HG03460 (cell line): ENCODE measurements at regions not wholly inside any gene's neighbourhood (a gene's known extent, or its start where the extent isn't known, plus 50 kb on each side); places are given as distances from the start of the nearest gene placed in this dataset.
"Not testable (repeated sequence)": the region's sequence is repeated elsewhere in the genome, so short reads cannot be mapped to it uniquely, and the experiment has no call there.

Experiments used
- ATAC-seq: cut with Tn5 transposase; IDR thresholded peaks from one replicate; pipeline ENCODE4 v1.9.1; 2021; ENCODE audit not compliant: unreplicated experiment

DNA sequence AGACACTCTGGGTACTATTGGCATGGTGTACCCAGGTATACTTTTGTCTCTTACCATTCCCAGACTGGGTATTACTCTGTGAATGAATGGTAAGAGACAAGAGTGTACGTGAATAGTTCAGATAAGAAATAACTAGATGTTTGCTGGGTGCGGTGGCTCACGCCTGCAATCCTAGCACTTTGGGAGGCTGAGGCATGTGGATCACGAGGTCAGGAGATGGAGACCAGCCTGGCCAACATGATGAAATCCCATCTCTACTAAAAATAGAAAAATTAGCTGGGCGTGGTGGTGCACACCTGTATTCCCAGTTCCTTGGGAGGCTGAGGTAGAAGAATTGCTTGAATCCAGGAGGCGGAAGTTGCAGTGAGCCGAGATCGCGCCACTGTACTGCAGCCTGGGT, 75.8 kb upstream of the VKORC1L1 start:
- ATAC-seq: not testable (repeated sequence)

DNA sequence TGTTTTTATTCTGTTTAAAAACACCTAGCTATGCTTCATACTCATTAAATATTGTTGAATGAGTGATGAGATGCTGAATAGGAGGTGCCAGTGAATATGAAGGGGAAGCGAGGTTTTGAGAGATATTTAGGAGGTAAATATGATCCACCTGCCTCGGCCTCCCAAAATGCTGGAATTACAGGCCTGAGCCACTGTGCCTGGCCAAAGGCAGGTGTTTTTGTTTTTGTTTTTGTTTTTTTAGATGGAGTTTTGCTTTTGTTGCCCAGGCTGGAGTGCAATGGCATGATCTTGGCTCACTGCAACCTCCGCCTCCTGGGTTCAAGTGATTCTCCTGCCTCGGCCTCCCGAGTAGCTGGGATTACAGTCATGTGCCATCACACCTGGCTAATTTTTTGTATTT, 75.3 kb upstream of the VKORC1L1 start:
- not testable (repeated sequence) for ATAC-seq

DNA sequence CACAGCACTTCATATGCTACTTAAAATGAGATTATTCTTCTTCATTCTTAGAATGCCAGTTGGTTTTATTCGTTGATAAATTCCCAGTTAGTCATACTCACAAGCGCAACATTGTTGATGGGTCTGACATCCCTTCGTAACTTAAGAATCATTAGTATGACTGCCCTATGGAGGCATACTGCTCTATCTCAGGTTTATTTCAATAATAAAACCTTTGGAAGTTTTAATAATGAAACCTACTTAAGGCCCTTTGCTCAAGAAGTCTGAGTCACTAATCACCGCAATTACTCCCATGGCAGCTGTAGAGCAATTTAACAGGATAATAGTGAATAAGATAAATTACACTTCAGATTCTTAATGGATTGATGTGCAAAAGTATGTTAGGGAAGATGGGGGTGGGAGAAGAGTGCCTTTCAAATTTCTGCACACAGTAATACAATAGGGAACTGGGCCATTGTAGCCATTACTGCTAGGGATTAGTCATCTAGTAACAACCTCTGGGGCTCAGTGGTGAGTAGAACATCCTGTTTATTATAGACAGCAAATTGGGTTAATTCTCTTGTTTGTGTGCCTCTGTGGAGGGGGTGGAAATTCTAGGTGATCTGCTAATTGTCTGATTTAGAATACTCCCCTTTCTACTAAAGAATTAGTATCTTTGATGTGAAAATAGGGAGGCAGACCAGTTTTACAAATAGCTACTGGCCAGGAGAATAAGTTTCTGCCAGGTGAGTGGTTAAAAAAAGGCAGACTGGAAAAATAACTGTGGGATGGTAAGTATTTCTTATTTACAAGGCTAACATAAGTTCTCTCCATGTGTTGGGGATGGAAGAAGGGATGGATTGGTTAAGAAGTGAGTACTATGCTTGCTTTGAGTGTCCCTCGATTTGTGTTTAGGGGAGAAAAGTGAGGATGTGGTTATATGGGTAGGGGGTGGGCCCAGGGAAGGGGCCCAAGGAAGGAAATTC, 74.5 kb upstream of the VKORC1L1 start:
- ATAC-seq: peak; percentile 97

DNA sequence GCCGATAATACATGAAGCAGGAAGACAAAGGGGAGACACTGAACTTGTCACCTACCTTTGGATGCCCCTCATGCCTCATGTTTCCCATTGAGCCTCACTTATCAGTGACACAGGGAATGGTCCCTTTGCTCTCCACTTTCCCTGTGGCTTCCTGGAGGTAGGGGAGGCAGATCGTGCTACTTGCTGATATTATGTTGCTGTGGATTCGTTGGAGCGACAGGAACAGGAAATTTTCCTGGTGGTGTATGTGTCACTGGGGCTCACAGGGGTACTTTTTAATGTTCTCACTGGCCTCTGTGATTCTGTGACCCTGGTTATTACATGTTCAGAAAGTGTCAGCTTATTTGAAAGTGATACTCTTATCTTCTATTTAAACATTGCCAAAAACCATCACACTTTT, 72.7 kb upstream of the VKORC1L1 start:
- not testable (repeated sequence) for ATAC-seq

DNA sequence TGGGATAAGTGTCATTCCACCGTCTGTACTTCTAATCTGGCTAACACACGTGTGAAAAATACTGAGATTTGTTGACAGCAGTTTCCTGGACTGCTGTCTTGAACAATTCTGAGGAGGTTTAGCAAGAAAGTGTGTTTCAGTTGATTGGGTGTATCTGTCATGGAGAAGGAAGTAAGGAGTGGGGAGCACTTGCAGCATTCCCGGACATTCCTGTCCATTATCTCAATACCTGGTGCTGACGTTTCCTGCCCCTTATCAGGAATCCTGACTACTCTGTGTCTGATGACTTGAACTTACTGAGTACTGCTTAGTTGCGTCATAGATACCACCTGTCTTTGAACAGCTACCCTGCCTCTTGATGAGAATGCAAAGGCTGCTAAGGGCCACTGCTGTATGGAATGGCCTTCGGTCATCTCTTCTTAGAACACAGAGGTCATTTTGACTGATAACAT, 72.0 kb upstream of the VKORC1L1 start:
- ATAC-seq: no peak

DNA sequence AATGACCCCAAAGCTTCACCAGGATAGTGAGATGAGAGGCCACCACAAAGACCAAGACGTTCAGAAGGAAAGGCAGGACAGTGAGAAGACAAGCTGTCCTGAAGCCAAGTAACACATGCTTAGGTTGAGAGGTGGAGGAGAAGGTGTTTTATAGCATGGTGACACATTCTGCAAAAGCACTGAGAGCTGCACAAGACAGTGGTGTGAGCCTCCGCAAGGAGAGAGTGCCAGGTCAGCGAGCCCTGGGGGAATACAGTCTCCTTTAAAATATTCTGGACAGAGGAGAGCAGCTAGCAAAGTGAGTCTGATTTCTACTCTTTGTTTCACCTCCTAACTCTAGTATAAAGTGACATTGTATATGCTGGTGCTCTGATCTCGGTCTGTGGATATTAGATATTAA, 68.0 kb upstream of the VKORC1L1 start:
- ATAC-seq: no peak

DNA sequence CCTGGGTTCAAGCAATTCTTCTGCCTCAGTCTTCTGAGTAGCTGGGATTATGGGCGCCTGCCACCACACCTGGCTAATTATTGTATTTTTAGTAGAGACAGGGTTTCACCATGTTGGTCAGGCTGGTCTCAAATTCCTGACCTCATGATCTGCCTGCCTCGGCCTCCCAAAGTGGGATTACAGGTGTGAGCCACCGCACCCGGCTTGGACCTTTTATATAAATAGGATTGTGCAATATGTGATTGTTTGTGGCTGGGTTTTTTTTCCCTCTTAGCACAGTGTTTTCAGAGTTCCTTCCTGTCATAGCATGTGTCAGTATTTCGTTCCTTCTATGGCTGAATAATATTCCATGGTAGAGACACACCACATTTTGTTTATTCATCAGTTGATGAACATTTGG, 65.8 kb upstream of the VKORC1L1 start:
- ATAC-seq: not testable (repeated sequence)

DNA sequence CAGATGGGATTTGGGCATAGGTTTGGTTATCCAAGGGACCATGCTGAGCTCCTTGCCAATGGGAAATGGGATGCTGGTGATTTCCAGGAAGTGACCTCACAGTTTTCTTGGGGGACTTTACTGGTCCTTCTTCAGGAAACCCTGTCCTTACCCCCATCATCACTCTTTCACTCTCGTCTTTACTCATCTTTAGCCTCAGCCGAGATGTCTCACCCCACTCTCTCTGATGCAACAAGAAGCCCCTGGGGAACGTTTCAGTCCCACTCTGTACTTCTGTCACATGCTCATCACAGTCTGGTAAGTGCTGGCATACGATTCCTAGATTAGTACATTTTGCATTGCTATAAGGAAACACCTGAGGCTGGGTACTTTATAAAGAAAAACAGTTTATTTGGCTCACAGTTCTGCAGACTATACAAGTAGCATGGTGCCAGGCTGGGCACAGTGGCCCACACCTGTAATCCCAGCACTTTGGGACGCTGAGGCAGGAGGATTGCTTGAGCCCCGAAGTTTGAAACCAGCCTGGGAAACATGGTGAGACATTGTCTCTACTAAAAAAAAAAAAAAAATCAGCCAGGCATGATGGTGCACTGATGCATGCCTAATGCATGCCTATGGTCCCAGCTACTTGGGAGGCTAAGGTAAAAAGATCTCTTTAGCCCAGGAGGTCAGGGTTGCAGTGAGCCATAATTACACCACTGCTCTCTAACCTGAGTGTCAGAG, 63.5 kb upstream of the VKORC1L1 start:
- ATAC-seq: peak; percentile 96

DNA sequence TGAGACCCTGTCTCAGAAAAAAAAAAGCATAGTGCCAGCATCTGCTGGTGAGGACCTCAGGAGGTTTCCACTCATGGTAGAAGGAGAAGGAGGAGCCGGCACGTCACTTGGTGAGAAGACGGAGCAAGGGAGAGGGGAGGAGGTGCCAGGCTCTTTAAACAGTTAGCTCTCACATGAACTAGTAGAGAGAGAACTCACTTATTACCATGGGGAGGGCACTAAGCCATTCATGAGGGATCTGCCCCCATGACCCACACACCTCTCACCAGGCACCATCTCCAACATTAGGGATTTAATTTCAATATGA, 62.9 kb upstream of the VKORC1L1 start:
- peak; percentile 26 for ATAC-seq

DNA sequence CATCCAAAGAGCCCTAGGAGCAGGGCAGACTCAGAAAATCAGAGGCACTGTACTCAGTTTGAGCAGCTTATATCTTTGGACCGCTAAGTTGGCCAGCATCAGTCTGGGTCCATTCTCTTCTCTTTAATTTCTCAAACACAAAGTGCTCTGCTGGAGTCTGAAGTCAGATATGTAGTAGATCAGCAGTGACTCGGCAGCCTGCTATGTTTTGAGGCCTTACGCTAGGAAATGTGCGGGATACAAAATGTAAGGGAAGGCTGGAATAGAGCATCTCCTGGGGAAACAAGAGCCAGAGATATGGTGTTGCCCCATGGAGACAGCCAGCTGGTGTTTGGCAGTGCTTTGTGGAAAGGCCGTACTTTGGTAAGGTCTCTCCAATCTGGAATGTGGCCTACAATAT, 60.6 kb upstream of the VKORC1L1 start:
- ATAC-seq: no peak

DNA sequence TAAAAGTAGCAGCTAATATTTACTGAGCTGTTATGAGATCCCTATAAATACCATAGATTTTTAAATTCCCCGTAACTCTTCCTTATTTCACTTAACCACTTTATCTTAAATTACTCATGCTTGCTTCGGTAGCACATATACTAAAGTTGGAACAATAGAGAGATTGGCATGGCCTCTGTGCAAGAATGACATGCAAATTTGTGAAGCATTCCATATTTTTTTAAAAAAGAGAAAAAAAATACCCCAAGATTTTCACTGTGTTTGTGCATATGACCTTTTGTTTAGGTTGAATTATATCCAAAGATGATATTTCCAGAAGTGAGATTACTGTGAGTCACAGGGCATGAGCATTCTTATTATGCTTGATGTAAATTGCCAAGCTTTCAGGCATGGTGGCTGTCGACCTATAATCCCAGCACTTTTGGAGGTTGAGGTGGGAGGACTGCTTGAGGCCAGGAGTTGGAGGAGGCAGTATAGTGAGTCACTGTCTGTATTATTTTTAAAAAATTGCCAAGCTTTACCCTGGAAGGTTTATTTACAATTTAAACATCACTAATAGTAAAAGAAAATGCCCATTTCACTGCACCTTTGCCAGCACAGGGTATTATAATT, 58.2 kb upstream of the VKORC1L1 start:
- ATAC-seq: not testable (repeated sequence)

DNA sequence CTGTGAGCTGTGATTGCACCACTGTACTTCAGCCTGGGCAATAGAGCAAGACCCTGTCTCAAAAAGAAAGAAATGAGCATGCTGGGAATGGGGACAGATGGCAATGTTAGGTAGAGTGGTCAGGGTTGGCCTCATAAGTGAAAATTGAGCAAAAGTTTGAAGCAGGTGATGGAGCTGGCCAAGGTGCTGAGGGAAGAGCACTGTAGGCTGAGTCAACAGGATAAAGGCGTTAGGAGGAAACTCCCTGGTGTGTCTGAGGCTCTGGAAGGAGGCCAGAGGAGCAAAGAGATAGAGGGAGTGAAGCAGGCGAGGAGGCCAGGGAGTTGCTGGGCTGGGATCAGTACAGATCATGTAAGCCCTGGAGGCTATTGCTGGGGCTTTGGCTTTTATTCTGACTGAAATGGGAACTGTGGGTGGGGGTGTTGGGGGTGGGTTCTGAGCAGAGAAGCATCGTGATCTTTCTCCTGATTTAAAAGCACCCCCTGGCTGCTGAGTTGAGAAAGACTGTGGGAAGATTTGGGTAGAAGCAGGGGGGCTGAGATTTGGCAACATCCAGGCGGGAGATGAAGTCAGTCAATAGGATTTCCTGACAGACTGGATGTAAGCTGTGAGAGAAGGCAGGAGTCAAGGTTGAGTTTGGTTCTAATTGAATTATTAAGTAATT, 52.5 kb upstream of the VKORC1L1 start:
- no peak for ATAC-seq
